Caco-2 (cell line): ENCODE measurements at regions not wholly inside any gene's neighbourhood (a gene's known extent, or its start where the extent isn't known, plus 50 kb on each side); places are given as distances from the start of the nearest gene placed in this dataset.

Source experiments
- BruUV-seq: library from RNA; stranded (reverse); fragments of 400-500 nt; replicated peaks from 2 replicates; lab custom pipeline; 2021; lab: Mats Ljungman, UMichigan
- CTCF ChIA-PET: fragments of 300-600 bp; sonication (Branson Sonifier 250); formaldehyde crosslinking; loops from one replicate; lab custom pipeline; 2022; ENCODE audit warnings: antibody characterized with exemption; lab: Charles Lee
- POLR2A ChIA-PET: fragments of 300-600 bp; sonication (Branson Sonifier 250); formaldehyde crosslinking; loops from one replicate; lab custom pipeline; 2022; ENCODE audit warnings: antibody characterized with exemption; lab: Charles Lee
- DNase-seq, 2 experiments: peaks; one replicate each; pipeline versions ENCODE4 v3.0.0 to v3.0.0-alpha.2; 2020 to 2022
- H3K27me3 ChIP-seq: replicated peaks from 2 replicates; pipeline ENCODE4 v1.6.0; 2011; ENCODE audit warnings: low read length; ENCODE audit not compliant: control insufficient read depth, insufficient read depth
- H3K36me3 ChIP-seq: 2 replicates; pipeline ENCODE4 v1.5.1; 2011; ENCODE audit warnings: low read length; ENCODE audit not compliant: control insufficient read depth, insufficient read depth
- H3K4me1 ChIP-seq: fragments of 250-450 bp; sonication (Bioruptor Pico); 2 replicates; pipeline ENCODE4 v1.5.1; 2020; ENCODE audit warnings: mild to moderate bottlenecking
- H3K4me3 ChIP-seq: 2 replicates; pipeline ENCODE4 v1.5.1; 2011; ENCODE audit warnings: low read depth, mild to moderate bottlenecking, control low read depth, low read length
- H3K9me3 ChIP-seq: fragments of 250-450 bp; sonication (Bioruptor Pico); 2 replicates; pipeline ENCODE4 v1.5.1; 2020; ENCODE audit warnings: mild to moderate bottlenecking, moderate library complexity
- H3K27ac Mint-ChIP-seq: one replicate; pipeline ENCODE4 v1.8.0; 2022; ENCODE audit warnings: mixed read lengths; ENCODE audit not compliant: unreplicated experiment
- H3K27me3 Mint-ChIP-seq: one replicate; pipeline ENCODE4 v1.8.0; 2022; ENCODE audit warnings: mixed read lengths; ENCODE audit not compliant: insufficient read depth, unreplicated experiment
- H3K36me3 Mint-ChIP-seq: one replicate; pipeline ENCODE4 v1.8.0; 2022; ENCODE audit warnings: mild to moderate bottlenecking, mixed read lengths; ENCODE audit not compliant: insufficient read depth, unreplicated experiment
- H3K4me1 Mint-ChIP-seq: one replicate; pipeline ENCODE4 v1.8.0; 2022; ENCODE audit warnings: low read depth, mixed read lengths; ENCODE audit not compliant: unreplicated experiment
- H3K4me3 Mint-ChIP-seq: one replicate; pipeline ENCODE4 v1.8.0; 2022; ENCODE audit warnings: mild to moderate bottlenecking, moderate library complexity, mixed read lengths; ENCODE audit not compliant: unreplicated experiment
- H3K9me3 Mint-ChIP-seq: one replicate; pipeline ENCODE4 v1.8.0; 2022; ENCODE audit warnings: mixed read lengths; ENCODE audit not compliant: unreplicated experiment
- CTCF ChIP-seq, 2 experiments: fragments of 200-600 bp in 1 of 2; IDR thresholded peaks; 1 replicate in 1 of 2; 2 replicates in 1 of 2; pipeline versions ENCODE4 v1.5.1 to v1.8.0; 2011 to 2022; ENCODE audit warnings: antibody characterized with exemption in 1 of 2, control low read depth in 1 of 2, inconsistent platforms in 1 of 2, low read depth in 1 of 2, low read length in 1 of 2, mild to moderate bottlenecking in 1 of 2, moderate library complexity in 1 of 2; ENCODE audit not compliant: insufficient read depth in 1 of 2, severe bottlenecking in 1 of 2, unreplicated experiment in 1 of 2
- intact Hi-C: fragments of 100-400 bp; cut with micrococcal nuclease; formaldehyde crosslinking; loops from one replicate; pipeline ENCODE4 v1.10.0; 2022; ENCODE audit not compliant: unreplicated experiment

GRCh38 chr7:113232885-113233284 is 114.5 kb upstream of the SMIM30 start:
- ChIA-PET CTCF (no interaction called here), POLR2A (no interaction called here)
- H3K27ac Mint-ChIP-seq: no peak overlapping the region
- Histone ChIP-seq H3K4me1 (no peaks in the 10 kb centered on the region), H3K27me3 (no peaks in the 10 kb centered on the region), H3K36me3 (no peaks in the 10 kb centered on the region), H3K4me3 (no peak overlapping the region), H3K9me3 (no peaks in the 10 kb centered on the region)
- H3K9me3 Mint-ChIP-seq: peaks cover 2% of the 10 kb centered on the region
- TF ChIP-seq CTCF (IDR thresholded peaks at IDR 0.05; ENCODE audit: insufficient read depth in 1 of 2, low read depth in 1 of 2, low read length in 1 of 2, severe bottlenecking in 1 of 2, unreplicated experiment in 1 of 2): no peak
- DNase-seq: no peak
- no peaks in the 10 kb centered on the region for H3K4me1 Mint-ChIP-seq
- no TSS peak for BruUV-seq
- H3K36me3 Mint-ChIP-seq: no peaks in the 10 kb centered on the region
- H3K27me3 Mint-ChIP-seq: peaks cover 12% of the 10 kb centered on the region
- intact Hi-C loops: no loop called here
- H3K4me3 Mint-ChIP-seq: no peak overlapping the region

- Mint-ChIP-seq H3K9me3 (no peaks in the 10 kb centered on the region), H3K4me1 (no peaks in the 10 kb centered on the region), H3K27me3 (peaks cover 7% of the 10 kb centered on the region), H3K27ac (no peak overlapping the region), H3K36me3 (no peaks in the 10 kb centered on the region), H3K4me3 (no peak overlapping the region)
- H3K36me3 ChIP-seq: no peaks in the 10 kb centered on the region
- ChIA-PET POLR2A (no interaction called here), CTCF (no interaction called here)
- BruUV-seq: no TSS peak
- H3K27me3 ChIP-seq: no peaks in the 10 kb centered on the region
- DNase-seq: no peak
- no peaks in the 10 kb centered on the region for H3K4me1 ChIP-seq
- H3K9me3 ChIP-seq: no peaks in the 10 kb centered on the region
- H3K4me3 ChIP-seq: no peak overlapping the region
- TF ChIP-seq CTCF (IDR thresholded peaks at IDR 0.05; ENCODE audit: insufficient read depth in 1 of 2, low read depth in 1 of 2, low read length in 1 of 2, severe bottlenecking in 1 of 2, unreplicated experiment in 1 of 2): no peak
- intact Hi-C loops: no loop called here
Observed at GRCh38 chr7:113230691-113231090, 112.3 kb upstream of the SMIM30 start.

- Histone ChIP-seq H3K4me3 (no peak overlapping the region), H3K36me3 (no peaks in the 10 kb centered on the region), H3K9me3 (no peaks in the 10 kb centered on the region), H3K27me3 (no peaks in the 10 kb centered on the region), H3K4me1 (no peaks in the 10 kb centered on the region)
- no TSS peak for BruUV-seq
- Mint-ChIP-seq H3K27ac (no peak overlapping the region), H3K9me3 (peaks cover 9% of the 10 kb centered on the region), H3K27me3 (no peaks in the 10 kb centered on the region), H3K36me3 (no peaks in the 10 kb centered on the region), H3K4me3 (no peak overlapping the region), H3K4me1 (no peaks in the 10 kb centered on the region)
- POLR2A ChIA-PET: no interaction called here
- DNase-seq: no peak
- CTCF ChIA-PET: no interaction called here
- TF ChIP-seq CTCF (IDR thresholded peaks at IDR 0.05; ENCODE audit: insufficient read depth in 1 of 2, low read depth in 1 of 2, low read length in 1 of 2, severe bottlenecking in 1 of 2, unreplicated experiment in 1 of 2): no peak
- intact Hi-C loops: no loop called here
Observed at GRCh38 chr7:113217314-113217713, 99.0 kb upstream of the SMIM30 start.
